HEK293 (cell line): ENCODE measurements at regions not wholly inside any gene's neighbourhood (a gene's known extent, or its start where the extent isn't known, plus 50 kb on each side); places are given as distances from the start of the nearest gene placed in this dataset.
"Not testable (repeated sequence)": the region's sequence is repeated elsewhere in the genome, so short reads cannot be mapped to it uniquely, and the experiment has no call there.

Source experiments
- CTCF ChIA-PET: fragments of 350-600 bp; formaldehyde crosslinking; extraction: SDS; loops from one replicate; lab custom pipeline; 2021; ENCODE audit warnings: antibody characterized with exemption; lab: Yijun Ruan, JAX
- POLR2A ChIA-PET: fragments of 300-600 bp; formaldehyde crosslinking; extraction: SDS; loops from one replicate; lab custom pipeline; 2020; ENCODE audit warnings: antibody characterized with exemption, inconsistent platforms; lab: Yijun Ruan, JAX
- H3K27ac ChIP-seq: fragments of 200-500 bp; sonication (Bioruptor generic); 2 replicates; pipeline ENCODE4 v1.5.1; 2014; ENCODE audit warnings: low read depth, low read length, control low read depth, inconsistent platforms; ENCODE audit errors: extremely low read depth
- H3K36me3 ChIP-seq, 2 experiments: fragments of 200-500 bp in 1 of 2; sonication (Bioruptor generic) in 1 of 2; 1 replicate in 1 of 2; 2 replicates in 1 of 2; pipeline ENCODE4 v1.5.1; 2014 to 2017; ENCODE audit warnings: inconsistent platforms in 2 of 2, low read length in 2 of 2; ENCODE audit not compliant: control insufficient read depth in 2 of 2, insufficient read depth in 1 of 2
- H3K4me1 ChIP-seq: fragments of 200-500 bp; sonication (Bioruptor generic); 2 replicates; pipeline ENCODE4 v1.5.1; 2014; ENCODE audit warnings: mild to moderate bottlenecking, low read length, inconsistent platforms; ENCODE audit not compliant: control insufficient read depth, insufficient read depth
- H3K4me3 ChIP-seq: 2 replicates; pipeline ENCODE4 v1.5.1; 2011; ENCODE audit warnings: low read depth, mild to moderate bottlenecking, control low read depth, low read length, moderate library complexity
- H3K9me3 ChIP-seq: fragments of 200-500 bp; sonication (Bioruptor generic); 2 replicates; pipeline ENCODE4 v1.5.1; 2014; ENCODE audit warnings: low read depth, low read length, inconsistent platforms; ENCODE audit not compliant: control insufficient read depth, insufficient read depth

- H3K9me3 ChIP-seq, H3K4me3 ChIP-seq, H3K27ac ChIP-seq, H3K36me3 ChIP-seq, H3K4me1 ChIP-seq, CTCF ChIA-PET, POLR2A ChIA-PET: not testable (repeated sequence)
Observed at GRCh38 chr9:62862180-62862579, 1672.3 kb downstream of the SPATA31A7 start.

- H3K9me3 ChIP-seq, H3K36me3 ChIP-seq, H3K4me1 ChIP-seq, H3K4me3 ChIP-seq, CTCF ChIA-PET, H3K27ac ChIP-seq, POLR2A ChIA-PET: not testable (repeated sequence)
Observed at GRCh38 chr9:62863319-62863718, 1673.5 kb downstream of the SPATA31A7 start.

GRCh38 chr9:62863867-62864266 is 1674.0 kb downstream of the SPATA31A7 start:
- H3K4me1 ChIP-seq, H3K27ac ChIP-seq, H3K4me3 ChIP-seq, H3K36me3 ChIP-seq, CTCF ChIA-PET, POLR2A ChIA-PET, H3K9me3 ChIP-seq: not testable (repeated sequence)

GRCh38 chr9:62864481-62865469 is 1674.9 kb downstream of the SPATA31A7 start:
- H3K4me1 ChIP-seq, H3K4me3 ChIP-seq, H3K9me3 ChIP-seq, POLR2A ChIA-PET, H3K27ac ChIP-seq, H3K36me3 ChIP-seq, CTCF ChIA-PET: not testable (repeated sequence)

GRCh38 chr9:62869061-62869460 is 1679.2 kb downstream of the SPATA31A7 start:
- H3K36me3 ChIP-seq, POLR2A ChIA-PET, H3K9me3 ChIP-seq, CTCF ChIA-PET, H3K4me1 ChIP-seq, H3K4me3 ChIP-seq, H3K27ac ChIP-seq: not testable (repeated sequence)

- CTCF ChIA-PET = not testable (repeated sequence)
Observed at GRCh38 chr9:62871765-62872164, 1681.9 kb downstream of the SPATA31A7 start.

GRCh38 chr9:62874213-62874612 is 1684.4 kb downstream of the SPATA31A7 start:
- H3K4me3 ChIP-seq, H3K4me1 ChIP-seq, H3K36me3 ChIP-seq, CTCF ChIA-PET, H3K27ac ChIP-seq, H3K9me3 ChIP-seq, POLR2A ChIA-PET: not testable (repeated sequence)

More at GRCh38 chr9:62871765-62872164, 1681.9 kb downstream of the SPATA31A7 start:
- H3K27ac ChIP-seq, H3K4me1 ChIP-seq, H3K9me3 ChIP-seq, H3K4me3 ChIP-seq, POLR2A ChIA-PET, H3K36me3 ChIP-seq: not testable (repeated sequence)

GRCh38 chr9:62874745-62875599 is 1685.1 kb downstream of the SPATA31A7 start:
- H3K4me3 ChIP-seq = not testable (repeated sequence)

GRCh38 chr9:62877552-62877951 is 1687.7 kb downstream of the SPATA31A7 start:
- H3K9me3 ChIP-seq, H3K36me3 ChIP-seq, H3K4me3 ChIP-seq, H3K27ac ChIP-seq, H3K4me1 ChIP-seq, POLR2A ChIA-PET, CTCF ChIA-PET: not testable (repeated sequence)

More at GRCh38 chr9:62874745-62875599, 1685.1 kb downstream of the SPATA31A7 start:
- POLR2A ChIA-PET, H3K36me3 ChIP-seq, H3K27ac ChIP-seq, CTCF ChIA-PET, H3K9me3 ChIP-seq, H3K4me1 ChIP-seq: not testable (repeated sequence)

- POLR2A ChIA-PET, CTCF ChIA-PET, H3K4me1 ChIP-seq, H3K27ac ChIP-seq, H3K36me3 ChIP-seq, H3K4me3 ChIP-seq, H3K9me3 ChIP-seq: not testable (repeated sequence)
Observed at GRCh38 chr9:62877987-62878386, 1688.2 kb downstream of the SPATA31A7 start.
